Hematopoietic multipotent progenitor cell treated with erythropoietin and hydrocortisone succinate and interleukin-3 and kit ligand, for 15 days (in vitro differentiated cells): ENCODE measurements at regions not wholly inside any gene's neighbourhood (a gene's known extent, or its start where the extent isn't known, plus 50 kb on each side); places are given as distances from the start of the nearest gene placed in this dataset.

Source experiments
- DNase-seq: peaks from one replicate; pipeline ENCODE4 v3.0.0-alpha.2; 2015; ENCODE audit warnings: low spot score

GRCh38 chr1:187091666-187092065 is 262.9 kb downstream of the PLA2G4A start:
- no peak for DNase-seq

GRCh38 chr1:187092104-187092503 is 263.4 kb downstream of the PLA2G4A start:
- no peak for DNase-seq

- no peak for DNase-seq
Measured at GRCh38 chr1:187096689-187097088, 267.9 kb downstream of the PLA2G4A start.

DNA sequence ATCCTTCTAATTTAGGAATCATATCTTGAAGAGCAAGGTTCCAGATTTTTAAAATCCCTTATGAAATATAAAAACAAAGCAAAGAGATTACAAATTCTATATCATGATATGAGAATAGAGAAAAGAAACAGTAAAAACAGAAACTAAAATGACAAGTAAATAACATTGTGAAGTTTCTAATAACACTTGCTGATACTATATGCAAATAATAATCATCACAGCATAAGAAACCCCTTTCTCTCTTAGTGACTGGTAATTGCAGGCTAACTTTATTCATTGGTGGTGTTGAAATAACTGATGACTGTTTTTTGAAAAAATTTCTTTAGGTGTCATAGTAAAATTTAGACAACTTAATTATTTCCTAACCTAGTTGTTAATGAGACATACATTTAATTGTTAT is 281.6 kb downstream of the PLA2G4A start:
- DNase-seq, result no peak

GRCh38 chr1:187114792-187115191 is 286.0 kb downstream of the PLA2G4A start:
- no peak for DNase-seq

- no peak for DNase-seq
Measured at GRCh38 chr1:187121661-187122060, 292.9 kb downstream of the PLA2G4A start.

- DNase-seq, result no peak
Measured at GRCh38 chr1:187122566-187122965, 293.8 kb downstream of the PLA2G4A start.

DNA sequence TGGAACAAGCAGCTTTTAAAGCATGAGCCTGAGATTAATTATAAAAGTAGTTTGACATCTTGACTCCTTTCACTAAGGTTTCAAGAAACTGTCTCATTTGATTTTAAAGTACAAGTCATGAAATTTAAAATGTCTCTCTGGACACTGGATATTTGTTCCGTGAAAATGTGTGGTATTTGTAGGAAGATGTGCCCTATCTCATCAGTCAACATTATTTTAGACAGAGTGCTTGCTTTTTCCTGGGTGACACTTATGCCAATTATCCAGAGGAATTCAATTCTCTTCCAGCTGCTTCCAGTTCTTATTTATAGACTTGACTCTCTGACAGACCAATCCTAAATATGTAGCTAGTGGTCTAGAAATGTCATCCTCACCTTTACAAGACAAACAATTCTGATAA is 300.4 kb downstream of the PLA2G4A start:
- DNase-seq, result no peak

GRCh38 chr1:187143783-187144182 is 315.0 kb downstream of the PLA2G4A start:
- DNase-seq, result no peak

GRCh38 chr1:187146388-187146787 is 317.6 kb downstream of the PLA2G4A start:
- DNase-seq, result no peak

- no peak for DNase-seq
Measured at GRCh38 chr1:187151555-187151954, 322.8 kb downstream of the PLA2G4A start.

DNA sequence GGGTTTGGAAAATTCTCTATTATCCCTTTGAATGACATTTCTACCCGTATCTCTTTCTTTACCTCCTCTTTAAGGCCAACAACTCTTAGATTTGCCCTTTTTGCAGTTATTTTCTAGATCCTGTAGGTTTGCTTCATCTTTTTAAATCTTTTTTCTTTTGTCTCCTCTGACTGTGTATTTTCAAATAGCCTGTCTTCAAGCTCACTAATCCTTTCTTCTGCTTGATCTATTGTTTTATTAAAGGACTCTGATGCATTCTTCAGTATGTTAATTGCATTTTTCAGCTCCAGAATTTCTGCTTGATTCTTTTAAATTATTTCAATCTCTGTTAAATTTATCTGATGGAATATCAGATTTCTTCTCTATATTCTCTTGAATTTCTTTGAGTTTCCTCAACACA is 324.3 kb downstream of the PLA2G4A start:
- no peak for DNase-seq

- no peak for DNase-seq
Measured at GRCh38 chr1:187157115-187157514, 328.4 kb downstream of the PLA2G4A start.

DNA sequence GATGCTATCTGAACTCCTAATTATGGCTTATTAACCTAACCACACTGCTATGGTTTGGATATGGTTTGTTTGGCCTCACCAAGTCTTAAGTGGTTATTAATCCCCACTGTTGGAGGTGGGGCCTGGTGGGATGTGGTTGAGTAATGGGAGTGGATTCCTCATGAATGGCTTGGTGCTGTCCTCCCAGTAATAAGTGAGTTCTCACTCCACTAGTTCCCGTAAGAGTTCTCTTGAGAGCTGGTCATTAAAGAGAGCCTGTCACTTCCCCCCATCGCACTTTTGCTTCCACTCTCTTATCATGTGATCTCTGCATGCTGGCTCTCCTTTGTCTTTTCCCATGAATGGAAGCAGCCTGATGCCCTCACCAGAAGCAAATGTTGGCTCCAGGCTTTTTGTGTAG is 328.8 kb downstream of the PLA2G4A start:
- no peak for DNase-seq

- no peak for DNase-seq
Measured at GRCh38 chr1:187167555-187167954, 338.8 kb downstream of the PLA2G4A start.

DNA sequence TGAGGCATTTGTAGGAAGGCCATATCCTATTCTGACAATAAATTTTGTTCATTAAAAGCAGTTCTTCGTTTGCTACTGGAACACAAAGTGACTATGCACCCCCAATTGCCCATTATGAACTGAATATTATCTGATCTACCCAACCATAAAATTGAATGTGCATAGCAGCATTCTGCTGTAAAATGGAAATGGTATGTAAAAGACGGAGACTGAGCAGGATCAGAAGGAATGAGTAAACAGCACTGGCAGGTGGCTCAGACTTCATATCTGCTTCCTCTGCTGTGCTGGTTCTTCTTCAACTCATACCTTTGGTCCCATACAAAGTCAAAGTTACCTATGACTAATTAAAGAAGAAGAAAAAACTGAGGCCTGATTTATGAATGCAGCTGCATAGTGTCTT is 339.5 kb downstream of the PLA2G4A start:
- DNase-seq, result no peak

DNA sequence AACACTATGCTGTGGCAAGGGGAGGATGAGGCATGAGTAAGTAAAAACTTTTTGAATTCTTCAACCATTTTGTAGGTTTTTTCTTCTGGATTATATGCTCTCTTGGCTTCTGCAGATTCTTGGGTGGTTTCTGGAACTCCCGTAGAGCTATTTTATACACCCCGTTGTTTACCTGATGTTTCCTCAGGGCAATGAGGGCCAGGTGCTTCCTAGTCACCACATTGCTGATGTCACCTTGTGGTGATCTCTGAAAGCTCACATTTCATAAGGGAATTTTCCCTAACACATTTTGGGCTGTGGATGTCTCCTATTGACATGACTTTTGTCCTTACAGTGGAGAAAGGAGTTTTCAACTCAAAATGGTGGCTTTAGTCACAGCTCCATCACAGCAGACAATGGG is 356.6 kb downstream of the PLA2G4A start:
- no peak for DNase-seq

GRCh38 chr1:187197685-187198084 is 368.9 kb downstream of the PLA2G4A start:
- no peak for DNase-seq

DNA sequence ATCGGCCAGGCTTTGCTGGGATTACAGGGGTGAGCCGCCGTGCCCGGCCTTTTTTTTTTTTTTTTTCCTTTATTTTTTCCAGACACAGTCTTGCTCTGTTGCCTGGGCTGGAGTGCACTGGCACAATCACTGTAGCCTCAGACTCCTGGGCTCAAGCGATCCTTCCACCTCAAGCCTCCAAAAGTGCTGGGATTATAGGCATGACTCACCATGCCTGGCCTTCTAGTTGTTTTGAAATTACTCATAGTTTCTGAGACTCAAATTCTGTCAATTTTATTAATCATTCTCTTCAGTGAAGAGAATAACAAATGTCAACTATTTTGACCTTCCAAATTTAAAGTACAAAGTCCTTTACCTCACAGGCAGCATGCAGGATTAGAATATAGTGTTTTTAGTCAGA is 374.5 kb downstream of the PLA2G4A start:
- no peak for DNase-seq

DNA sequence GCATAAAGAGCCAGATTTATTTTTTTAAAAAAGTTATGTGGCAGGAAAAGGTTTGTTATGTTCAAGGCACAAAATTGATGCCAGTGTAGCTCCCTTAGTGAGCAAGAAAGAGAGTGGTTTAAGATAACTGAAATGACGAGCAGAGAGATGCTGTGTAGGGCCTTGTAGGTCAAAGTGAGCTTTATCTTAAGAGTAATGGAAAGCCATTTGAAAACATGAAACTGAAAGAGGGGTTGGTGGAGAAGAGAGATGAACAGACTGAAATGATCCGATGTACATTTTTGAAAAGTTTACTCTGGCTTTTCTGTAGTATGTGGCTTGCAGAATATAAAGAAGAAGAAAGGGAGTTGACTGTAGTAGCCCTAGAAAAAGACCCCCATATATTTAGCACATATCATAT is 383.6 kb downstream of the PLA2G4A start:
- no peak for DNase-seq

DNA sequence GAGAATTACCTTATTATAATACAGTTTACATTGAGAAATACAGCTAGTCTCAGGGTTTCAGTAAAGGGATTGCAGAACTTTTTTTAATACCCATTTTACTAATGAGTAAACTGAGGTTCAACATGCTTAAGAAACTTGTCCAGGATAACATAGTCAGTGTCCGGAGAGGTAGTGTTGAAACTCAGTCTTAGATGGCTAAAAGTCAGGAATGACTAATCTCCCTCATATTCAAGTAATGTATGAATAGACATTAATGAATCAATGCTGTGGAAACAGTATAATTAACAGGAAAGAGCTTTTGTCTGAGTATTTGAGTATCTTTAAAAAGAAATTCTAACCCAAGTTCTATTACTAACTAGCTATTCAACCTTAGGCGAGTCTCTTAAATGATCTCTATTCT is 397.6 kb downstream of the PLA2G4A start:
- DNase-seq, result no peak

DNA sequence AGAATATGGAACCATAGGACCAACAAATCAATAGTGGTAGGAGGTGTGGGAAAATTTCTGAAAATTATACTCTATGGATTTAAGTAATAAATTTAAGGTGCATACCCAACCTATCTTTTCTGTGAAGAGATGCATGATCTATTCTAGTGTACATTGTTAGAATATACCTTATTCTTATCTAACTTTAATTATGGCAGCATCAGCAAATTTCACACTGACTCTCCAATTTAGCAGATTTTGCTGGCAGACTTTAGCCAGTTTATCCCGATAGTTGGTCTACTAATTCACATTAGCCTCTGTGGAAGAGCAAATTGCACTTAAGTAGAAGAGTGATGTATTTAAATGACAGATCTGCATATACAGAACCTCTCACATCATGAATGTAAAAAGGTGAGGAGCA is 400.0 kb downstream of the PLA2G4A start:
- no peak for DNase-seq

- DNase-seq, result no peak
Measured at GRCh38 chr1:187229496-187229895, 400.7 kb downstream of the PLA2G4A start.

DNA sequence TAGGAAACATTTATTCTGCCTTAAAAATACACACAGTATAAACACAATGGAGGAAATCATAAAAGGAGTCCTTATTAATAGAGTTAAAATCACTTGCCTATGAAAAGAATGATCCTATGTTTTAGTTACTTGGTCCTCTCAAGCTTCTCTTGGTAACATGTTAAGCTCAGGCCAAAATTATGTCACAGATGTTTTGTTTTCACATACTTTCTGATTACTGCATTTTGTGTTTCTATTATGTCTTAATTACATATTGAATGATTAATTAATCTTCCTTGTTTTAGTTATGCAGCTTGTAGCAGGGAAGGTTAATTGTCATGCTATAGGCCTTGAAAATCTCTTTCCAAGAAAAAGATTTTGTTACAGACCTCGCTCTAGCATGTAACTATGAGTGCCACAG is 406.0 kb downstream of the PLA2G4A start:
- no peak for DNase-seq

- DNase-seq, result no peak
Measured at GRCh38 chr1:187236199-187236598, 407.4 kb downstream of the PLA2G4A start.
